SK-N-SH (cell line): ENCODE measurements at regions not wholly inside any gene's neighbourhood (a gene's known extent, or its start where the extent isn't known, plus 50 kb on each side); places are given as distances from the start of the nearest gene placed in this dataset.

Experiments
- CTCF ChIA-PET: fragments of 300-600, 350-600 bp; formaldehyde crosslinking; extraction: SDS; loops from one replicate; lab custom pipeline; 2021; lab: Yijun Ruan, JAX
- POLR2A ChIA-PET: fragments of 350-600 bp; sonication (Branson Sonifier 250); formaldehyde crosslinking; extraction: SDS; loops from one replicate; lab custom pipeline; 2020; ENCODE audit warnings: antibody characterized with exemption, inconsistent platforms; lab: Yijun Ruan, JAX
- DNase-seq: peaks from one replicate; pipeline ENCODE4 v3.0.0; 2012
- H2AFZ ChIP-seq: fragments of 200-600 bp; sonication (generic); 2 replicates; pipeline ENCODE4 v1.8.1; 2016; ENCODE audit warnings: antibody characterized with exemption, mild to moderate bottlenecking, low read depth
- H3F3A ChIP-seq: fragments of 200-600 bp; sonication (generic); replicated peaks from 2 replicates; pipeline ENCODE3; 2016; ENCODE audit warnings: antibody characterized with exemption, mild to moderate bottlenecking; ENCODE audit not compliant: insufficient read depth
- H3K27ac ChIP-seq, 2 experiments: fragments of 200-500 bp in 1 of 2; fragments of 200-600 bp in 1 of 2; sonication (Bioruptor generic) in 1 of 2; sonication (generic), shearing (Covaris generic) in 1 of 2; 2 replicates each; pipeline versions ENCODE4 v1.5.1 to v1.6.1; 2014 to 2016; ENCODE audit warnings: low read depth in 2 of 2, inconsistent platforms in 1 of 2, low read length in 1 of 2, mild to moderate bottlenecking in 1 of 2, mixed read lengths in 1 of 2
- H3K27me3 ChIP-seq: fragments of 200-600 bp; sonication (generic), shearing (Covaris generic); 2 replicates; pipeline ENCODE4 v1.6.1; 2016; ENCODE audit warnings: mixed run types; ENCODE audit not compliant: insufficient read depth
- H3K36me3 ChIP-seq, 2 experiments: fragments of 200-500 bp in 1 of 2; fragments of 200-600 bp in 1 of 2; sonication (Bioruptor generic) in 1 of 2; sonication (generic) in 1 of 2; replicated peaks in 1 of 2; 2 replicates each; pipeline versions ENCODE3 to v1.5.1; 2014 to 2016; ENCODE audit warnings: low read length in 1 of 2, mild to moderate bottlenecking in 1 of 2; ENCODE audit not compliant: insufficient read depth in 2 of 2, control insufficient read depth in 1 of 2
- H3K4me1 ChIP-seq, 2 experiments: fragments of 200-500 bp in 1 of 2; fragments of 200-600 bp in 1 of 2; sonication (Bioruptor generic) in 1 of 2; sonication (generic), shearing (Covaris generic) in 1 of 2; 2 replicates each; pipeline versions ENCODE4 v1.5.1 to v1.6.1; 2014 to 2016; ENCODE audit warnings: low read depth in 1 of 2, low read length in 1 of 2, mixed run types in 1 of 2; ENCODE audit not compliant: insufficient read depth in 2 of 2, control insufficient read depth in 1 of 2
- H3K4me2 ChIP-seq: fragments of 200-600 bp; sonication (generic), shearing (Covaris generic); 2 replicates; pipeline ENCODE4 v1.6.1; 2017; ENCODE audit warnings: mixed run types
- H3K4me3 ChIP-seq, 2 experiments: fragments of 200-500 bp in 1 of 2; fragments of 200-600 bp in 1 of 2; sonication (Bioruptor generic) in 1 of 2; sonication (generic), shearing (Covaris generic) in 1 of 2; 2 replicates each; pipeline versions ENCODE4 v1.5.1 to v1.8.1; 2014 to 2016; ENCODE audit warnings: low read depth in 2 of 2, inconsistent platforms in 1 of 2, low read length in 1 of 2, mild to moderate bottlenecking in 1 of 2, mixed read lengths in 1 of 2, moderate library complexity in 1 of 2
- H3K79me2 ChIP-seq: fragments of 200-600 bp; sonication (generic); 2 replicates; pipeline ENCODE4 v1.8.1; 2017; ENCODE audit warnings: mild to moderate bottlenecking; ENCODE audit not compliant: insufficient read depth
- H3K9ac ChIP-seq: fragments of 200-600 bp; sonication (generic); 2 replicates; pipeline ENCODE4 v1.6.1; 2017; ENCODE audit warnings: mixed run types
- H3K9me2 ChIP-seq: fragments of 200-600 bp; sonication (generic); 2 replicates; pipeline ENCODE4 v1.6.1; 2017; ENCODE audit warnings: mixed run types
- H3K9me3 ChIP-seq: fragments of 200-600 bp; sonication (generic); 2 replicates; pipeline ENCODE4 v1.6.1; 2017; ENCODE audit warnings: mixed run types, mild to moderate bottlenecking, moderate library complexity
- H4K20me1 ChIP-seq: fragments of 200-600 bp; sonication (generic); 2 replicates; pipeline ENCODE4 v1.6.1; 2017; ENCODE audit warnings: mild to moderate bottlenecking, mixed run types; ENCODE audit not compliant: insufficient read depth
- EP300 ChIP-seq, 2 experiments: IDR thresholded peaks; 2 replicates each; pipeline versions ENCODE4 v1.4.0 to v1.6.1; 2012; ENCODE audit warnings: borderline replicate concordance in 1 of 2, low read depth in 1 of 2, low read length in 1 of 2
- GABPA ChIP-seq: IDR thresholded peaks from 2 replicates; pipeline ENCODE4 v1.4.0; 2012; ENCODE audit warnings: low read depth, mild to moderate bottlenecking
- GATA2 ChIP-seq: sonication (generic); formaldehyde crosslinking; IDR thresholded peaks from 2 replicates; pipeline ENCODE4 v1.5.0; 2020; ENCODE audit warnings: mild to moderate bottlenecking, missing genetic modification reagents
- JUND ChIP-seq: IDR thresholded peaks from 2 replicates; pipeline ENCODE4 v1.4.0; 2012
- NFIC ChIP-seq: IDR thresholded peaks from 2 replicates; pipeline ENCODE4 v1.4.0; 2012; ENCODE audit warnings: borderline replicate concordance
- RXRA ChIP-seq: IDR thresholded peaks from 2 replicates; pipeline ENCODE4 v1.4.0; 2012; ENCODE audit warnings: low read depth, mild to moderate bottlenecking, borderline replicate concordance
- TCF12 ChIP-seq: IDR thresholded peaks from 2 replicates; pipeline ENCODE4 v1.4.0; 2012
- YY1 ChIP-seq: IDR thresholded peaks from 2 replicates; pipeline ENCODE4 v1.4.0; 2012; ENCODE audit warnings: low read depth, mild to moderate bottlenecking
- WGBS: methylation state at CpG from one replicate; pipeline ENCODE4 v1.1.6; 2017; ENCODE audit warnings: low lambda C conversion rate; 5-methylcytosine and 5-hydroxymethylcytosine counted together
- TF ChIP-seq, protein P1 (sequence below): IDR thresholded peaks from 2 replicates; pipeline ENCODE4 v1.4.0; 2012; ENCODE audit warnings: low read depth, borderline replicate concordance
- TF ChIP-seq, protein P2 (sequence below): fragments of 200-600 bp; sonication (generic); IDR thresholded peaks from 2 replicates; pipeline ENCODE4 v1.6.1; 2017; ENCODE audit warnings: antibody characterized with exemption, mild to moderate bottlenecking, moderate library complexity
- TF ChIP-seq, protein P3 (sequence below): IDR thresholded peaks from 2 replicates; pipeline ENCODE4 v1.6.1; 2012; ENCODE audit warnings: mild to moderate bottlenecking, low read depth, low read length, moderate library complexity
- TF ChIP-seq, protein P4 (sequence below): fragments of 150-350 bp; IDR thresholded peaks from 2 replicates; pipeline ENCODE4 v1.6.1; 2017; ENCODE audit warnings: antibody characterized with exemption, low read length, low read depth, borderline replicate concordance

DNA sequence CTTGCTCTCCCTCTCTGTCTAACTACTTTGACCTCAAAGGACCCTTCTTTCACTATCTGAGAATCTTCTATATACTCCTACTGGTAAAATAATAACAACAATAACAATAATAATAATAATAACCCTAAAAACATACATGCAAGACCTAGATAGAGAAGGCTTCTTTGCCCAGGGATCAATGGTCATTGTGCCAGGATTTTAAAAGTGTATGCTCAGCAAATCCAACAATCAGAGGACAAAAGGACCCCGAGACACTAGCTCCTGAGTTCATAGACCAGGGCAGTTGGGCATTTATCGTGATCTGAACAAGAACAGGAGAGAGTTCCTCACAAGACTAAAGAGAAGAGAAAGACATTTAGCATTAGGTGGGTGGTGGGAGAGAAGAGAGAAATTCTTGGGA, 358.5 kb downstream of the DAD1 start:
- CTCF ChIA-PET, result no interaction called here

More for the DNA sequence above, 358.5 kb downstream of the DAD1 start:
- Histone ChIP-seq H3K4me3 (no peak overlapping the region), H3K9me2 (no peaks in the 10 kb centered on the region), H3K36me3 (no peaks in the 10 kb centered on the region), H3K27ac (no peak overlapping the region), H3F3A (peaks cover 3% of the 10 kb centered on the region), H2AFZ (no peak overlapping the region), H3K9ac (no peak overlapping the region), H3K79me2 (no peaks in the 10 kb centered on the region), H4K20me1 (no peaks in the 10 kb centered on the region), H3K4me1 (no peaks in the 10 kb centered on the region)
- no peak for DNase-seq
- POLR2A ChIA-PET, result no interaction called here
- TF ChIP-seq, protein P1, sequence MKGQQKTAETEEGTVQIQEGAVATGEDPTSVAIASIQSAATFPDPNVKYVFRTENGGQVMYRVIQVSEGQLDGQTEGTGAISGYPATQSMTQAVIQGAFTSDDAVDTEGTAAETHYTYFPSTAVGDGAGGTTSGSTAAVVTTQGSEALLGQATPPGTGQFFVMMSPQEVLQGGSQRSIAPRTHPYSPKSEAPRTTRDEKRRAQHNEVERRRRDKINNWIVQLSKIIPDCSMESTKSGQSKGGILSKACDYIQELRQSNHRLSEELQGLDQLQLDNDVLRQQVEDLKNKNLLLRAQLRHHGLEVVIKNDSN, result no peak
- TF ChIP-seq, protein P2, sequence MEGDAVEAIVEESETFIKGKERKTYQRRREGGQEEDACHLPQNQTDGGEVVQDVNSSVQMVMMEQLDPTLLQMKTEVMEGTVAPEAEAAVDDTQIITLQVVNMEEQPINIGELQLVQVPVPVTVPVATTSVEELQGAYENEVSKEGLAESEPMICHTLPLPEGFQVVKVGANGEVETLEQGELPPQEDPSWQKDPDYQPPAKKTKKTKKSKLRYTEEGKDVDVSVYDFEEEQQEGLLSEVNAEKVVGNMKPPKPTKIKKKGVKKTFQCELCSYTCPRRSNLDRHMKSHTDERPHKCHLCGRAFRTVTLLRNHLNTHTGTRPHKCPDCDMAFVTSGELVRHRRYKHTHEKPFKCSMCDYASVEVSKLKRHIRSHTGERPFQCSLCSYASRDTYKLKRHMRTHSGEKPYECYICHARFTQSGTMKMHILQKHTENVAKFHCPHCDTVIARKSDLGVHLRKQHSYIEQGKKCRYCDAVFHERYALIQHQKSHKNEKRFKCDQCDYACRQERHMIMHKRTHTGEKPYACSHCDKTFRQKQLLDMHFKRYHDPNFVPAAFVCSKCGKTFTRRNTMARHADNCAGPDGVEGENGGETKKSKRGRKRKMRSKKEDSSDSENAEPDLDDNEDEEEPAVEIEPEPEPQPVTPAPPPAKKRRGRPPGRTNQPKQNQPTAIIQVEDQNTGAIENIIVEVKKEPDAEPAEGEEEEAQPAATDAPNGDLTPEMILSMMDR, result no peak
- no peak for TF ChIP-seq TCF12
- no peak for TF ChIP-seq EP300 (IDR thresholded peaks at IDR 0.05; ENCODE audit: borderline replicate concordance in 1 of 2, low read depth in 1 of 2, low read length in 1 of 2)
- TF ChIP-seq, protein P3, sequence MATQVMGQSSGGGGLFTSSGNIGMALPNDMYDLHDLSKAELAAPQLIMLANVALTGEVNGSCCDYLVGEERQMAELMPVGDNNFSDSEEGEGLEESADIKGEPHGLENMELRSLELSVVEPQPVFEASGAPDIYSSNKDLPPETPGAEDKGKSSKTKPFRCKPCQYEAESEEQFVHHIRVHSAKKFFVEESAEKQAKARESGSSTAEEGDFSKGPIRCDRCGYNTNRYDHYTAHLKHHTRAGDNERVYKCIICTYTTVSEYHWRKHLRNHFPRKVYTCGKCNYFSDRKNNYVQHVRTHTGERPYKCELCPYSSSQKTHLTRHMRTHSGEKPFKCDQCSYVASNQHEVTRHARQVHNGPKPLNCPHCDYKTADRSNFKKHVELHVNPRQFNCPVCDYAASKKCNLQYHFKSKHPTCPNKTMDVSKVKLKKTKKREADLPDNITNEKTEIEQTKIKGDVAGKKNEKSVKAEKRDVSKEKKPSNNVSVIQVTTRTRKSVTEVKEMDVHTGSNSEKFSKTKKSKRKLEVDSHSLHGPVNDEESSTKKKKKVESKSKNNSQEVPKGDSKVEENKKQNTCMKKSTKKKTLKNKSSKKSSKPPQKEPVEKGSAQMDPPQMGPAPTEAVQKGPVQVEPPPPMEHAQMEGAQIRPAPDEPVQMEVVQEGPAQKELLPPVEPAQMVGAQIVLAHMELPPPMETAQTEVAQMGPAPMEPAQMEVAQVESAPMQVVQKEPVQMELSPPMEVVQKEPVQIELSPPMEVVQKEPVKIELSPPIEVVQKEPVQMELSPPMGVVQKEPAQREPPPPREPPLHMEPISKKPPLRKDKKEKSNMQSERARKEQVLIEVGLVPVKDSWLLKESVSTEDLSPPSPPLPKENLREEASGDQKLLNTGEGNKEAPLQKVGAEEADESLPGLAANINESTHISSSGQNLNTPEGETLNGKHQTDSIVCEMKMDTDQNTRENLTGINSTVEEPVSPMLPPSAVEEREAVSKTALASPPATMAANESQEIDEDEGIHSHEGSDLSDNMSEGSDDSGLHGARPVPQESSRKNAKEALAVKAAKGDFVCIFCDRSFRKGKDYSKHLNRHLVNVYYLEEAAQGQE, result no peak
- TF ChIP-seq RXRA, result no peak
- TF ChIP-seq, protein P4, sequence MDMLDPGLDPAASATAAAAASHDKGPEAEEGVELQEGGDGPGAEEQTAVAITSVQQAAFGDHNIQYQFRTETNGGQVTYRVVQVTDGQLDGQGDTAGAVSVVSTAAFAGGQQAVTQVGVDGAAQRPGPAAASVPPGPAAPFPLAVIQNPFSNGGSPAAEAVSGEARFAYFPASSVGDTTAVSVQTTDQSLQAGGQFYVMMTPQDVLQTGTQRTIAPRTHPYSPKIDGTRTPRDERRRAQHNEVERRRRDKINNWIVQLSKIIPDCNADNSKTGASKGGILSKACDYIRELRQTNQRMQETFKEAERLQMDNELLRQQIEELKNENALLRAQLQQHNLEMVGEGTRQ, result no peak
- no peak for TF ChIP-seq GATA2 (CRISPR knock-in tag)
- TF ChIP-seq NFIC, result no peak
- no peak for TF ChIP-seq GABPA
- no peak for TF ChIP-seq JUND
- no peak for TF ChIP-seq YY1
- TF ChIP-seq, all 33 proteins: peak for 0
- H3K9me3 ChIP-seq, result no peaks in the 10 kb centered on the region
- WGBS, result 2% methylated on average over 2 of the region's 2 CpGs
- no peaks in the 10 kb centered on the region for H3K27me3 ChIP-seq
- no peak overlapping the region for H3K4me2 ChIP-seq
